ENCODE measurements at regions not wholly inside any gene's neighbourhood (a gene's known extent, or its start where the extent isn't known, plus 50 kb on each side); places are given as distances from the start of the nearest gene placed in this dataset.

DNA sequence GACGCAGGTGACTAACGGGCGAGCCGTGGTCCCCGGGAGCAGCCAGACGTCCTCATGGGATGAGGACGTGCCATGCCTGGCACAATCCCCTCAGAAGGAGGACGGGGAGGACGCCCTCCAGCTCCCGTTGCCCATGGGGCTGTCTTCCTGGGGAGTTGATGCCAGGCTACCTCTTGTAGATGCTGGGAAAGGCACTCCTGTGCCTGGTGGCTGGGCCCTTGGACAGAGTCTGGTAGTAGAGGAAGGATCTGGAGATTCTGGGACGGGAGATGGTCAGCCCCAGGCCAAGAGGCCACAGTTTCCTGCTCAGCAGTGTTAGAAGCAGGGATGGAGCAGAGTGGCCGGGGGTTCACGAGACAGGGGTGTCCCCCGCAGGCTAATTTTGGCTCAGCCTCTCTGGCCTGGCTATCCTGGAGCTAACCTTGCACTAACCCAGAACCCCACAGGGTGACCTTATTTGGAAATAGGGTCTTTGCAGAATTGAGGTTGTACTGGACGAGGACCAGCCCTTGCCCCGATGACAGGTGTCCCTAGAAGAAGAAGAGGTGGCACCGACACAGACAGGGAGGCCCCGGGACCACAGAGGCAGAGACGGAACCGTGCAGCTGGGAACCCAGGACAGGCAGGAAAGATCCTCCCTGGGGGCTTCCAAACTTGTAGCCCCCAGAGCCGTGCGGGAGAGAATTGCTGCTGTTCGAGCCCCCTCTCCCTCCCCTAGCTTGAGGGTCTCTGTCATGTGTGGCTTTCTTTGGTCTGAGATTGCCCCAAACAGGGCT lies 50.1 kb upstream of the ADRA2C start:
- no peak for DNase-seq (ENCODE audit: low read depth)

DNA sequence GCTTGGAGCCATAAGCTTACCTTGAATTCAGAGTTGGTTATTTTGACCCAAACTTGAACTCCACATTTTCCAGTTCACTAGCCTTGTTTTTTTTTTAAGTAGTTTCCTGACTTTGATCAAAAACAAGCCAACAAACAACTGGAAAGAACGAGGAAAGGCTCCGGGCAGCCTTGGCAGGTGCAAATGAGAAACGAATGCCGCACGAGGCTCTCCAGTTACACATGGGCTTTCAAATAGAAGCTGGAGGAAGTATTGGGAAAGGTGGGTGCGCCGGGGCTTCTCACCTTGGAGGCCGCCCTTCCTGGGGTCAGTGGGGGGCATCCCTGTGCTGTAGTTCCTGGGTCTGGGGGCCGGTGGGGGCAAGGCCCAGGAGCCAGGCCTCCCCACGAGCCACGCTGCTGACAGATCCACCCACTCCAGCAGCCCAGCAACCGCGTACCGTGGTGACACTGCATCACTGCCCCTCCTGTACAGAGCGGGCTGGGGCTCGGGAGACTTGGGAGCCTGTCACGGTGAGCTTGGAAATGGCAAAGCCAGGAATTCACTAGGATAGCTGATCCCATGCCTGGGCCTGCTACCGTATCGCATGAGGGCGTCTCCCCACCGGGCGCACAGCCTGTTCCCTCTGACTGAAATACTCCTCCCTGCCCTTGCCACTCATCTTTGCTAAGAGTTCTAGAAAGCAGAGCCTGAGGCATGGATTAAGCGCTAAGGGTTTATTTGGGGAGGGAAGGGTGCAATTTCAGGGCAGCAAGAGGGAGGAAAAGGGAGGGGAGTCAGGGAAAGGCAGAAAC lies 50.9 kb upstream of the ADRA2C start:
- no peak for DNase-seq (ENCODE audit: low read depth)

DNA sequence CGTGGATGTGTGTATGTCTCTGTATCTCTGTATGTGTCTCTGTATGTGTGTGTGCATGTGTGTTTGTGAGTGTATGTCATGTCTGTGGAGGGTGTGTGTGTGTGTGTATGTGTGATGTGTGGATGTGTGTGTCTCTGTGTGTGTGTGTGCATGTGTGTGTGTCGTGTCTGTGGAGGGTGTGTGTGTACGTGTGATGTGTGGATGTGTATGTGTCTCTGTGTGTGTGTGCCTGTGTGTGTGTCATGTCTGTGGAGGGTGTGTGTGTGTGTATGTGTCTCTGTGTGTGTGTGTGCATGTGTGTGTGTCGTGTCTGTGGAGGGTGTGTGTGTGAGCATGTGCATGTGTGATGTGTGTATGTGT lies 51.6 kb upstream of the ADRA2C start:
- DNase-seq (ENCODE audit: low read depth) = no peak

- no peak for DNase-seq (ENCODE audit: low read depth)
Measured at GRCh38 chr4:3713817-3714641, 52.2 kb upstream of the ADRA2C start.

- no peak for DNase-seq (ENCODE audit: low read depth)
Measured at GRCh38 chr4:3713346-3713745, 52.8 kb upstream of the ADRA2C start.

GRCh38 chr4:3712936-3713335 lies 53.2 kb upstream of the ADRA2C start:
- no peak for DNase-seq (ENCODE audit: low read depth)

- DNase-seq (ENCODE audit: low read depth) = no peak
Measured at GRCh38 chr4:3712112-3712805, 53.9 kb upstream of the ADRA2C start.

DNA sequence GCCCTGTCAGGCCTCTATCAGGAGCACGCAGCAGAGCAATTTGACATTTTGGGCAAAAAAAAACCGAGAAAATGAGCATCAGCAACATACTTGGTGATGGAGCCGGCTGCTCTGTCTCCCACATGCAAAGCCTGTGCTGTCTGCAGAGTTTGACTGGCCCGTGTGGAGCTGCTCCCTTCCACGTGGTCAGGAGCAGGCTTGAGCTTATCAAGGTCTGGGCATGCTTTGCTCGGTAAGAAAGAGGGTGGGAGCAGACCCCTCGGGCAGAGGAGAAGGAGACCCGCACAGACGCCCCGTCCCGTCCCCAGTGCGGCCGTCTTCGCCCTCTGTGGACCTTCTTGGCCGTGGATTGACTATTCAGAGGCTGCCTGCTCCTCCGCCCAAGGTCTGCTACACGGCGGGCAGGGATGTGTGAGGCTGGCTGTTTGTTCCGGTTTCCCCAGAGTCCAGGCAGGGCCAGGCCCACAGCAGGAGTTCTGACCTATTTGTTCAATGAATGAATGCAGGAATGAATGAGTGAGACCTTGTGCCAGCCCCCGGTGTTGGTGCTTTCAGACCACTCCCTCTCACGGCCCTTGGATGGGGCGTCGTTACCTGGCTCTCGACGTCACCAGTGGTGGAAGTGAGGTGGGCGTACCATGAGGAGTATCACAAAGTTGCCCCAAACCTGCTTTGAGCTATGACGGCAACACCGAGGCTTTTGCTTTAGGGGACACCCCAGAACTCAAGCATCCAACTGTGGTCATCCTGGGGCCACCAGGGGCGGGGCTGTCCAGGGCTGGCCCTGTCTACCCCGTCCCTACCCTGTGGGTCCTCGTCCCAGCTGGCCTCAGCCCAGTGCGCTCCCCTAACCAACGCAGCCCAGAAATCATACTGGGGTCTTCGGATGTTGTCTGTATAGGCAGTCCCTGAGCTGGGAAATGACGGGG lies 54.7 kb upstream of the ADRA2C start:
- DNase-seq (ENCODE audit: low read depth) = no peak

GRCh38 chr4:3710451-3711182 lies 55.6 kb upstream of the ADRA2C start:
- no peak for DNase-seq (ENCODE audit: low read depth)

DNA sequence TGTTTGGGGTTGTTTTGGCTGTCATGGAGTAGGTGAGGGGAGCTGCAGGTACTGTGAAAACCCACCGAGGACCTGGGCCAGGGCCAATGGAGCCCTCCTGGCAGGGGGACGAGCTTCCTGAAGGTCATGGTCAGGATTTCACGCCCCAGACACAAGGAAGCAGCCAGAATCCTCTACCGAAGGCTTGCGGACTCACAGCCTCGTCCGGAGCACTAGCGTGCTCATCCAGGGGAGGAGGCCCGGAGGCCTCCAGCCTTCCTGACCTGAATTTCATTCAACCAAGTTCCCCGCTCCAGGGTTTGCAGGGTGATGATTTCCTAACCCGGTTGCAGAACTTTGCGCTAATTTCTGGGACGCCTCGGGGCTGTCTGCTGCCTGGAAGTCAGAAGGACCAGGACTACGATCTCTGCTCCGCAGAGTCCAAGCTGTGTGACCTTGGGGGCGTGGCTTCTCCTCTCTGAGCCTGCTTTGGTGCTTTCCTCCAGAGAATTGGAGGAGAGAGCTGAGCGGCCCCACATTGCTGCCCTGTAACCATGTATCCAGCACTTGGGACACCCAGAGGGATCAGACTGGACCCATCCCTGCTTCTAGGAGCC lies 56.2 kb upstream of the ADRA2C start:
- no peak for DNase-seq (ENCODE audit: low read depth)

DNA sequence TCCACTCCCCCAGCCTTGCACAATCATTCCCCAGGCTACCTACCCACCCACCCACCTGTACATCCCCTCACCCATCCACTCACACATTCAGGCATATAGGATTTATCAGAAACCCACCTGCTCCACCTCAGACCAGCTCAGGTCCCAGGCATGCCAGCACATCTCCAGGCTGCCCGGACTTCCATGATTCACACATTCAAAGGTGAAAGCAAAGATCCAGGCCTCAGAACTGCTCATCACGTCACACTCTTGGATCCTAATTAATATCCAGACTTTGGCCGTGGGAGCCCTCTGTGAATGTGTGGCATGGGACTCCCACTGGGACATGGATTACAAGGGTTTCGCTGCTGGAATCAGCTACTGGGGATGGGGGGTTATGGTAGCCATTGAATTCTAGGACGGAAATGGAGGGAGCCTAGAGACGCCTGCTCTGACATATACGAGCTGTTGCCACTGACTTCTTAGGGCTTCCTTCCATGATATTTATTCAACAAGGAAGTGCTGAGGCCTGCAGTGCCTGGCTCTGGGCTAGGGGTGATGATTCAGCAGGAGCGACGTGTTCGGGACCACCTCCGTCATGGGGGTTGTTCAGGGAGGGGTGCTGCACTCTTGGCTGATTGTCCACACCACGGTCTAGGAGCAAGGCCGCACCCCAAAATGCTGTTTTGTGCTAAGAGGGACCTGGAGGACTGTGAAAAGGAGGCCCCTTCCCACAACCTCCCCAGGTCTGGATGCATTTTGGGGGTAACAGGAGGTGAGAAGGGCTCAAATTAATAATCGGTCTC lies 56.9 kb upstream of the ADRA2C start:
- no peak for DNase-seq (ENCODE audit: low read depth)

- DNase-seq (ENCODE audit: low read depth) = no peak
Measured at GRCh38 chr4:3708611-3709010, 57.6 kb upstream of the ADRA2C start.

GRCh38 chr4:3708103-3708510 lies 58.1 kb upstream of the ADRA2C start:
- DNase-seq (ENCODE audit: low read depth) = peak; percentile 30

DNA sequence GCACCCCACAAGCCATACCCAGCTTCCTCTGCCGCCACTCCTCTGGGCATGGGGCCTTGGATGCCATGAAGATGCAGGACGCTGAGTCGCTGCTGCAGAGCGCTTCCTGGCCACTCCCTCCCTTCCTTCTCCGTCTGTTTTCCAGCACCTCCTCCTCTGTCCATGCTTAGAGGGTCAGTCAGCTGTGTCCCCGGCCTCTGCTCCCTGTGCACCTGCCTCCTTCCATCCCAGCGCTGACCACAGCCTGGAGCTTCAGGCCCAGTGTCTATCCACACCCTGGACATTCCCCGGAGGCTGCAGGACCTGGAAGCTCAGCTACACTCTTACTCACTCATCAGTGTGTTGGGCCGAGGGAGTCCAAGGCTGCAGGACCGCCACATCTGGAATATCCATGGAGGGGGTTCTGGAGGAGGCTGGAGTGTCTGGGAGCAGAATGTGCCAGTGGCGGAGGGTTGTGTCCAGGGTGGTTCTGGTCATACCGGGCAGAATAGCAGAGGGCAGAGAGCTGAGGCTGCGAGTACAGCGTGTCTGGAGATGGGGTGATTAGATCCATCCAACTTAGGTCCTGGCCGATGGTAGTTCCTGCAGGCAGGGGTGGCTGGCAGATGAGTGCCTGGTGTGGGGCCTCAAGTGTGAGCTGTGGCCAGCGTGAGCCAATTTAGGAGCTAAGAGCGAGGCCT lies 58.6 kb upstream of the ADRA2C start:
- DNase-seq (ENCODE audit: low read depth) = no peak

DNA sequence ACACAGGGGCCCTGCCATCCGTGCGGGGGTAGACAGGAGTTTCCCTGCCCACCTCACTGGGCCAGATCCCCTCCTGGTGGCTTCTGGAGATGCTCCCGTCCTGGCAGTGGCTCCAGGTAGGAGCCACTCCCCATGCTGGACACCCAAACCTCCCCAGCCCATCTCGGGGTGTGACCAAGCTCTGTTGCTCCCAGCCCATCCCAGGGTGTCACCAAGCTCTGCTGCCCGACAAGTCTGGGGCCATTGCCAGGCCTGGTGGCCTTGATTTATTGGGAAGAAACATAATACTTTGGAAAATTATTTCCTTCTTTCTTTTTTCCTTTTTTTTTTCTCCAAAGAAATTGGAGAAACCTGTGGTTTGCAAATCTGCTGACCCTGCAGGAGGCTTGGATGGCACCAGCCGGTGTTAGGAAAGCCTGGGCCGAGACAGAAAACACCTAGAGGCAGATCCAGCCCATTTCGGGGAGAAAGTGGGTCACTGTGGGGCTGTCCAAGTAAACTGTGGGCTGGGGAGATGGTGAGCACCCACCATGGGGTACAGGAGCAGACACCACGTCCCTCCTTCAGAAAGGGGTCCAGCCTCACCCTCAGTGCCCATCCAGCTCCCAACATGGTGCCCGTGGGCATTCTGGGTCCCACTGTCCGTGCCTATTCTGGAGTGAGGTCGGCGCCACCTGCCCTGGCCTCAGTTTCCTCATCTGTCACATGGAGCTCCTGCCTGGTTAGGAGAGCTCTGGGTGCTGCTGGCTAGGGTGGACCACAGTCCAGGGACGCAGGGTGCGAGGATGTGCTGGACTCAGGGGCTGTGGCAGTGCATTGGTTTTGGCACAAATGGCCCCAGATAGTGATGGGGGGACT lies 59.4 kb upstream of the ADRA2C start:
- no peak for DNase-seq (ENCODE audit: low read depth)

DNA sequence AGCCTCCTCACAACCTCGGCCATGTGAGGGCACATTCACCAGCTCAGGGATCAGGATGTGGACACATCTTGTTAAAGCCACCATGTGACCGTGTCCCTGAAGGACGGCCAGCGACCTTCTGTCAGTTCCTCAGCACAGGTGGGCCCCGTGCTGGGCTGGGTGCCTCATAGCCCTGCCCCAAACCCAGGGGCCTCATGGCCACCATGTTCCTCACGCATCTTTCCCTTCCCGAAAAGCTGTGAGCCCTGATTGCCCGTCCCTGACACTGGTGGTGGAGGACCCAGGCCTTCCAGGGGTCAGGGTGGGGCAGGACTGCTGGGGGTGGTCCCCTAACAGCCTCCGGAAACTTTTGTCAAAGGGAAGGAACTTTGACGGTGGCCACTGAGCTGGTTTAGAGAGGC lies 60.1 kb upstream of the ADRA2C start:
- no peak for DNase-seq (ENCODE audit: low read depth)
